Kidney glomerular epithelial cell (primary cell): ENCODE measurements at regions not wholly inside any gene's neighbourhood (a gene's known extent, or its start where the extent isn't known, plus 50 kb on each side); places are given as distances from the start of the nearest gene placed in this dataset.

Source experiments
- DNase-seq: peaks from one replicate; lab custom pipeline; 2025; lab: John Stamatoyannopoulos, UW

GRCh38 chr1:212526111-212526491 lies 82.5 kb upstream of the ATF3 start:
- DNase-seq, result no peak

GRCh38 chr1:212528501-212528900 lies 80.1 kb upstream of the ATF3 start:
- no peak for DNase-seq

- no peak for DNase-seq
These were observed 79.3 kb upstream of the ATF3 start for GRCh38 chr1:212529211-212529741.

GRCh38 chr1:212531267-212531666 lies 77.3 kb upstream of the ATF3 start:
- DNase-seq, result no peak

GRCh38 chr1:212531796-212532195 lies 76.8 kb upstream of the ATF3 start:
- DNase-seq, result no peak

GRCh38 chr1:212532469-212533147 lies 76.0 kb upstream of the ATF3 start:
- DNase-seq, result no peak

- DNase-seq, result no peak
These were observed 75.4 kb upstream of the ATF3 start for GRCh38 chr1:212533148-212533517.

GRCh38 chr1:212536586-212536985 lies 72.0 kb upstream of the ATF3 start:
- DNase-seq, result no peak

GRCh38 chr1:212537610-212538009 lies 71.0 kb upstream of the ATF3 start:
- DNase-seq, result no peak

GRCh38 chr1:212539737-212540430 lies 68.7 kb upstream of the ATF3 start:
- DNase-seq, result no peak

- no peak for DNase-seq
These were observed 65.8 kb upstream of the ATF3 start for GRCh38 chr1:212542761-212543187.

- DNase-seq, result no peak
These were observed 64.5 kb upstream of the ATF3 start for GRCh38 chr1:212544110-212544509.

- no peak for DNase-seq
These were observed 62.5 kb upstream of the ATF3 start for GRCh38 chr1:212545941-212546635.

GRCh38 chr1:212549503-212550017 lies 59.0 kb upstream of the ATF3 start:
- DNase-seq, result no peak

- DNase-seq, result no peak
These were observed 56.6 kb upstream of the ATF3 start for GRCh38 chr1:212551929-212552328.

- DNase-seq, result no peak
These were observed 54.9 kb upstream of the ATF3 start for GRCh38 chr1:212553676-212554075.

GRCh38 chr1:212554401-212554800 lies 54.2 kb upstream of the ATF3 start:
- DNase-seq, result no peak

GRCh38 chr1:212555426-212555825 lies 53.1 kb upstream of the ATF3 start:
- no peak for DNase-seq

GRCh38 chr1:212556822-212557549 lies 51.6 kb upstream of the ATF3 start:
- DNase-seq, result no peak

- DNase-seq, result no peak
These were observed 50.5 kb upstream of the ATF3 start for GRCh38 chr1:212557739-212558692.
